OCI-LY3 (cell line): ENCODE measurements at regions not wholly inside any gene's neighbourhood (a gene's known extent, or its start where the extent isn't known, plus 50 kb on each side); places are given as distances from the start of the nearest gene placed in this dataset.

Experiments
- EZH2phosphoT487 ChIP-seq: fragments of 200-600 bp; shearing (Covaris generic); IDR thresholded peaks from 2 replicates; pipeline ENCODE4 v1.6.1; 2018; ENCODE audit warnings: antibody characterized with exemption, mixed run types, low read depth
- TF ChIP-seq, protein P1 (sequence below): fragments of 200-600, 300-600 bp; sonication (generic); IDR thresholded peaks from 2 replicates; pipeline ENCODE4 v1.5.1; 2014; ENCODE audit warnings: antibody characterized with exemption, low read length, low read depth

- TF ChIP-seq, protein P1, sequence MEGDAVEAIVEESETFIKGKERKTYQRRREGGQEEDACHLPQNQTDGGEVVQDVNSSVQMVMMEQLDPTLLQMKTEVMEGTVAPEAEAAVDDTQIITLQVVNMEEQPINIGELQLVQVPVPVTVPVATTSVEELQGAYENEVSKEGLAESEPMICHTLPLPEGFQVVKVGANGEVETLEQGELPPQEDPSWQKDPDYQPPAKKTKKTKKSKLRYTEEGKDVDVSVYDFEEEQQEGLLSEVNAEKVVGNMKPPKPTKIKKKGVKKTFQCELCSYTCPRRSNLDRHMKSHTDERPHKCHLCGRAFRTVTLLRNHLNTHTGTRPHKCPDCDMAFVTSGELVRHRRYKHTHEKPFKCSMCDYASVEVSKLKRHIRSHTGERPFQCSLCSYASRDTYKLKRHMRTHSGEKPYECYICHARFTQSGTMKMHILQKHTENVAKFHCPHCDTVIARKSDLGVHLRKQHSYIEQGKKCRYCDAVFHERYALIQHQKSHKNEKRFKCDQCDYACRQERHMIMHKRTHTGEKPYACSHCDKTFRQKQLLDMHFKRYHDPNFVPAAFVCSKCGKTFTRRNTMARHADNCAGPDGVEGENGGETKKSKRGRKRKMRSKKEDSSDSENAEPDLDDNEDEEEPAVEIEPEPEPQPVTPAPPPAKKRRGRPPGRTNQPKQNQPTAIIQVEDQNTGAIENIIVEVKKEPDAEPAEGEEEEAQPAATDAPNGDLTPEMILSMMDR = no peak
- no peak for TF ChIP-seq EZH2phosphoT487
Observed at GRCh38 chr18:56003720-56004088, 415.7 kb upstream of the TCF4 start.
